Epithelial cell of proximal tubule (primary cell): ENCODE measurements at regions not wholly inside any gene's neighbourhood (a gene's known extent, or its start where the extent isn't known, plus 50 kb on each side); places are given as distances from the start of the nearest gene placed in this dataset.

Experiments used
- DNase-seq: peaks from one replicate; pipeline ENCODE4 v3.0.0-alpha.2; 2011; ENCODE audit warnings: low read depth
- H3K4me3 ChIP-seq: 2 replicates; pipeline ENCODE4 v1.5.1; 2011; ENCODE audit warnings: low read depth, mild to moderate bottlenecking, low read length
- TF ChIP-seq, protein P1 (sequence below): conservative IDR thresholded peaks from 2 replicates; pipeline ENCODE4 v1.5.1; 2012; ENCODE audit warnings: low read depth, mild to moderate bottlenecking, low read length

DNA sequence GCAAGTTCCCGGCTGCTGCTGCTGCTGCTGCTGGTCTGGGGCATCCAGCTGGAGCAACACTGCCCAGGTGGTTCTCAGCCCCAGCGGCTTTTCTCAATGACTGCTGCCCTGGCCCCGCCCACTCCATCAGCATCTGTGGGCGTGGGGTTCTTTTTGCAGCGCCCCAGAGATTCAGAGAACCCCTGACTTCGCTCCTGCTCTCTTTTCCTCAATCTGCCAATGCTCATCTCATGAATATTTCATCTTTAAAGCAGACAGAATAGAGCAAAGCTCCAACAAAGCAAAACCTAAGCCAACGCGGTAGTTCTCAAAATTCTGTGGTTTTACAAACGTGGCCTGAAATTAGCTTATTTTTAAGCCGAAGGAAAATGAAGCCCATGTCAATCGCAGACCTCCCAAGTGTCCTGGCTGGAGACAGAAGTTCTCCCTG lies 363.6 kb downstream of the CTTN start:
- TF ChIP-seq, protein P1, sequence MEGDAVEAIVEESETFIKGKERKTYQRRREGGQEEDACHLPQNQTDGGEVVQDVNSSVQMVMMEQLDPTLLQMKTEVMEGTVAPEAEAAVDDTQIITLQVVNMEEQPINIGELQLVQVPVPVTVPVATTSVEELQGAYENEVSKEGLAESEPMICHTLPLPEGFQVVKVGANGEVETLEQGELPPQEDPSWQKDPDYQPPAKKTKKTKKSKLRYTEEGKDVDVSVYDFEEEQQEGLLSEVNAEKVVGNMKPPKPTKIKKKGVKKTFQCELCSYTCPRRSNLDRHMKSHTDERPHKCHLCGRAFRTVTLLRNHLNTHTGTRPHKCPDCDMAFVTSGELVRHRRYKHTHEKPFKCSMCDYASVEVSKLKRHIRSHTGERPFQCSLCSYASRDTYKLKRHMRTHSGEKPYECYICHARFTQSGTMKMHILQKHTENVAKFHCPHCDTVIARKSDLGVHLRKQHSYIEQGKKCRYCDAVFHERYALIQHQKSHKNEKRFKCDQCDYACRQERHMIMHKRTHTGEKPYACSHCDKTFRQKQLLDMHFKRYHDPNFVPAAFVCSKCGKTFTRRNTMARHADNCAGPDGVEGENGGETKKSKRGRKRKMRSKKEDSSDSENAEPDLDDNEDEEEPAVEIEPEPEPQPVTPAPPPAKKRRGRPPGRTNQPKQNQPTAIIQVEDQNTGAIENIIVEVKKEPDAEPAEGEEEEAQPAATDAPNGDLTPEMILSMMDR: no peak
- DNase-seq: no peak
- no peak overlapping the region for H3K4me3 ChIP-seq

DNA sequence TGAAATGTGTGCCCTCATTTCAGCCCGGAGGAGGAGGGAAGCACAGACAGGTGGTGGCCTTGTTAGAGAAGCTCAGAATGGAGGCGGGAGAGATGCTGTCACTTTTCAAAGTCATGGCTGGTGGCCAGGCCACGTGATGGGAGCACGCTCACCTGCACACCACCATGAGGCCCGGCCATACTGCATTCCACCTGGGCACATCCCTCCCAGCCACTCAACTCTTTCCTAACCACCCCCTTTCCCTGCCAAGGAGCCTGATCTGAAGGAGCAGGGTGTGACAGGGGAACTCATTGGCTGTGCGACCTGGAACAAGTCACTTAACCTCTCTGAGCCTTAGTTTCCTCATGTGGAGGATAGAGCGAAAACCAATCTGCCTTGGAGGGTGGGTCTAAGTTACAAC lies 364.5 kb downstream of the CTTN start:
- no peak for DNase-seq
- TF ChIP-seq, protein P1: no peak
- H3K4me3 ChIP-seq: no peak overlapping the region

- DNase-seq: no peak
- TF ChIP-seq, protein P1: no peak
- H3K4me3 ChIP-seq: no peak overlapping the region
These were observed 365.3 kb downstream of the CTTN start for GRCh38 chr11:70763606-70764005.

- H3K4me3 ChIP-seq: no peak overlapping the region
- TF ChIP-seq, protein P1: no peak
- DNase-seq: no peak
These were observed 366.1 kb downstream of the CTTN start for GRCh38 chr11:70764356-70764905.

DNA sequence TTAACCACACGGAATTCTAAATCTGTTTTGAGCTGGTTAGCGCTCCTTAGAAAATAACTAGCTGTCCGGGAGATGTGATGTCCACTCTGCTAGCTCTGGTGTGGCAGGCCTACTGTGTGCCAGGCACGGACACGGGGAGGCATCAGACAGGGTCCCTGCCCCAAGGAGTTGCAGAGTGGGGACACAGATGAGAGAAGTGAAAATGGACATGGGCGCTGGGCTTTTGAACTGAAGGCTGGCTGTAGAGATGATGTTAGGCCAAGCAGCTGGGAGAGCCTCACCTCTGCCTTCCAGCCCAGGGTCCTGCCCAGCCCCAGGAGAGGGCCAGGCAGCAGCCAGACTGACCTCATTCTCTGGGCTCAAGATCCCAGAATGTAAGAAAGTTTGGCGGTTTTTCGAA lies 368.6 kb downstream of the CTTN start:
- TF ChIP-seq, protein P1: no peak
- no peak for DNase-seq
- no peak overlapping the region for H3K4me3 ChIP-seq

DNA sequence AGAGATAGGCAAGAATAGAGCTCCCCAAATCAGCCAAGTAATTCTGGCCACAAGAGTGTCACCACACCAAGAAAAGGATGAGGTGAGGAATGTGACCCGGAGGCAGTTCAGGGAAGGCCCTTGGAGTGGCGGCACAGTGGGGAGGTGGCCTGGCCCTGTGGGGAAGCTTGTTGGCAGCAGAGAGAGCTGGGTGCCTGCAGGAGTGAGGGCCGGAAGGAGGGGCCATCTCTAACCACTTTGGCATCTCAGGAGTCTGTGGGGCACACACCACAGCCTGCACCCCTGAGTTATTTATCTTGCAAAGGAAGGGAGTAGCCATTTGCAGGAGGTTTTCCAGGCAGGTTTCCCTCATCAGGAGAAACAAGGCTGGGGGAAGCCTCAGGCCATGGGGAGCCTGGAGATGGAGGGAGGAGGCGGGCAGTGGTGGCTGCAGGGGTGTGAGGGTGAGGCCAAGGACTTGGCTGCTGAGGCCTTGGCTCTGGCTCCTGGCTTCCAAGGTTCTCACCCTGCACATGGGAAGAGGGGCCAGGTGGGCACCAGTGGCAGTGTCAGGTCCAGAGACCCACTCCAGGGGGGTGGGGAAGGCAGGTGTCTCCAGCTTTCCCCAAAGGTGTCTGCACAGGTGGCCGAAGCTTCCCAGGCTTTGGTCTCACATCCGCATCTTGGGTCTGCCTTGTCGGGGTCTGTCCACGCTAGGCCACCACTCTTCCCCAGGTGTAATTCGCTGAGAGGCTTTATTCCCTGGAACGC lies 370.2 kb downstream of the CTTN start:
- DNase-seq: no peak
- no peak overlapping the region for H3K4me3 ChIP-seq
- TF ChIP-seq, protein P1: no peak

DNA sequence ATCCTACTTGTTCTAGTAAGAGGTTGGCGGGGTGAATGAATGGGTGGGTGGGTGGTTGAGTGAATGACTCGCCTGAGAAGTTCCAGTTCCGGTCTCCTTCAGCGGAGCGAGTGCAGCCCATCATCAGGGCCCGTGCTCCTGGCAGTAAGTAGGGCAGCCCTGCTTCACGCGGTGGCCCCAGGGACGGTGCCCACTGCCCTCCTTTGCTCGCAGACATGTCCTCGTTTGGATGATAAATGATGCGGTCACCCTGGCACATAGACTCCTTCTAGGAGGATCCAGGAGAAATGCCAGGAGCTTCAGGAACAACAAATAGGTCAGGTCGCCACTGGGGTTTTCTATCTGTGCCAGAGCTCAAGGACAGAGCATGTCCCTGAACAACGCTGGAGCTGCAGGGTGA lies 370.8 kb downstream of the CTTN start:
- H3K4me3 ChIP-seq: no peak overlapping the region
- TF ChIP-seq, protein P1: no peak
- DNase-seq: no peak
